Superior temporal gyrus (tissue), 1 donor: ENCODE measurements at regions not wholly inside any gene's neighbourhood (a gene's known extent, or its start where the extent isn't known, plus 50 kb on each side); places are given as distances from the start of the nearest gene placed in this dataset.
A peak's percentile ranks its signal among the peaks of the same experiment; 100 is the strongest.

Experiments used
- DNase-seq: peaks from one replicate; pipeline ENCODE4 v3.0.0-alpha.2; 2016; ENCODE audit errors: extremely low spot score

- no peak for DNase-seq
These were observed 86.5 kb upstream of the CELF2 start for GRCh38 chr10:10930979-10931743.

GRCh38 chr10:10935032-10935431, 82.6 kb upstream of the CELF2 start:
- DNase-seq, result no peak

- DNase-seq, result no peak
These were observed 79.0 kb upstream of the CELF2 start for GRCh38 chr10:10938676-10939075.

- no peak for DNase-seq
These were observed 76.4 kb upstream of the CELF2 start for GRCh38 chr10:10941127-10941730.

GRCh38 chr10:10942441-10942840, 75.2 kb upstream of the CELF2 start:
- no peak for DNase-seq

- DNase-seq, result no peak
These were observed 71.6 kb upstream of the CELF2 start for GRCh38 chr10:10946081-10946480.

GRCh38 chr10:10946801-10947200, 70.9 kb upstream of the CELF2 start:
- DNase-seq, result no peak

GRCh38 chr10:10951675-10952074, 66.0 kb upstream of the CELF2 start:
- DNase-seq, result no peak

GRCh38 chr10:10952800-10953199, 64.9 kb upstream of the CELF2 start:
- DNase-seq, result no peak

- no peak for DNase-seq
These were observed 60.8 kb upstream of the CELF2 start for GRCh38 chr10:10956681-10957542.

GRCh38 chr10:10958041-10958440, 59.6 kb upstream of the CELF2 start:
- DNase-seq, result peak; percentile 47

GRCh38 chr10:10959666-10960065, 58.0 kb upstream of the CELF2 start:
- DNase-seq, result no peak

- DNase-seq, result no peak
These were observed 57.1 kb upstream of the CELF2 start for GRCh38 chr10:10960534-10960933.

GRCh38 chr10:10961072-10961471, 56.6 kb upstream of the CELF2 start:
- DNase-seq, result no peak

GRCh38 chr10:10967029-10967428, 50.6 kb upstream of the CELF2 start:
- no peak for DNase-seq

- no peak for DNase-seq
These were observed 50.0 kb upstream of the CELF2 start for GRCh38 chr10:10967581-10968256.
